Ovary (tissue), 3 donors: ENCODE measurements at regions not wholly inside any gene's neighbourhood (a gene's known extent, or its start where the extent isn't known, plus 50 kb on each side); places are given as distances from the start of the nearest gene placed in this dataset.

Source experiments
- EP300 ChIP-seq: sonication (generic); formaldehyde crosslinking; IDR thresholded peaks from one replicate; pipeline ENCODE4 v1.6.1; 2017; ENCODE audit warnings: antibody characterized with exemption
- POLR2A ChIP-seq: fragments of 450-650 bp; IDR thresholded peaks from one replicate; pipeline ENCODE4 v1.6.1; 2017; ENCODE audit warnings: antibody characterized with exemption, mild to moderate bottlenecking, moderate library complexity
- TF ChIP-seq, protein P1 (sequence below), 3 donors: fragments of 450-650 bp in 2 of 3; fragments of 200-600 bp in 1 of 3; IDR thresholded peaks; one replicate each; pipeline versions ENCODE4 v1.5.1 to v1.8.0; 2016 to 2022; ENCODE audit warnings: antibody characterized with exemption in 3 of 3, mild to moderate bottlenecking in 1 of 3
- donor health status: DM: no; HTN: no; CAD: no.

DNA sequence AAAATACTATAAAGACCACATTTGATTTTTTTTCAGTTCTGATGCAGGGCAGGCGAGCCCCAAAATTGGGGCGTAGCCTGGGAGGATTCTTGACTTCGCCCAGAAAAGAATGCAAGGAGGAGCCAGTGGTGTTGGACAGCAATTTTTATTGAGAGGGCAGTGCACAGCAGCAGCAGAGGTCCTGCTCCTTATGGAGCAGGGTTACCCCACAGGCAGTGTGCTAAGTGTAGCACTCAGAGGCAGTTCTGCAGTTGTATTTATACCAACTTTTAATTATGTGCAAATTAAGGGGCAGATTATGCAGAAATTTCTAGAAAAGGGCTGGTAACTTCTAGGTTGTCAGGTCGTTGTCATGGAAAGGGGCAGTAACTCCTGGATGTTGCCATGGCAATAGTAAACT is 69.9 kb downstream of the GASK1B start:
- TF ChIP-seq, protein P1, sequence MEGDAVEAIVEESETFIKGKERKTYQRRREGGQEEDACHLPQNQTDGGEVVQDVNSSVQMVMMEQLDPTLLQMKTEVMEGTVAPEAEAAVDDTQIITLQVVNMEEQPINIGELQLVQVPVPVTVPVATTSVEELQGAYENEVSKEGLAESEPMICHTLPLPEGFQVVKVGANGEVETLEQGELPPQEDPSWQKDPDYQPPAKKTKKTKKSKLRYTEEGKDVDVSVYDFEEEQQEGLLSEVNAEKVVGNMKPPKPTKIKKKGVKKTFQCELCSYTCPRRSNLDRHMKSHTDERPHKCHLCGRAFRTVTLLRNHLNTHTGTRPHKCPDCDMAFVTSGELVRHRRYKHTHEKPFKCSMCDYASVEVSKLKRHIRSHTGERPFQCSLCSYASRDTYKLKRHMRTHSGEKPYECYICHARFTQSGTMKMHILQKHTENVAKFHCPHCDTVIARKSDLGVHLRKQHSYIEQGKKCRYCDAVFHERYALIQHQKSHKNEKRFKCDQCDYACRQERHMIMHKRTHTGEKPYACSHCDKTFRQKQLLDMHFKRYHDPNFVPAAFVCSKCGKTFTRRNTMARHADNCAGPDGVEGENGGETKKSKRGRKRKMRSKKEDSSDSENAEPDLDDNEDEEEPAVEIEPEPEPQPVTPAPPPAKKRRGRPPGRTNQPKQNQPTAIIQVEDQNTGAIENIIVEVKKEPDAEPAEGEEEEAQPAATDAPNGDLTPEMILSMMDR (IDR thresholded peaks at IDR 0.05), result no peak
- TF ChIP-seq EP300 (no peak), POLR2A (no peak)
